Activated gamma-delta T cell treated with Interleukin-2 at 50 U/mL for 16 hours (primary cell): ENCODE measurements at regions not wholly inside any gene's neighbourhood (a gene's known extent, or its start where the extent isn't known, plus 50 kb on each side); places are given as distances from the start of the nearest gene placed in this dataset.

Experiments
- DNase-seq: peaks from one replicate; pipeline ENCODE4 v3.0.0-alpha.2; 2020

DNA sequence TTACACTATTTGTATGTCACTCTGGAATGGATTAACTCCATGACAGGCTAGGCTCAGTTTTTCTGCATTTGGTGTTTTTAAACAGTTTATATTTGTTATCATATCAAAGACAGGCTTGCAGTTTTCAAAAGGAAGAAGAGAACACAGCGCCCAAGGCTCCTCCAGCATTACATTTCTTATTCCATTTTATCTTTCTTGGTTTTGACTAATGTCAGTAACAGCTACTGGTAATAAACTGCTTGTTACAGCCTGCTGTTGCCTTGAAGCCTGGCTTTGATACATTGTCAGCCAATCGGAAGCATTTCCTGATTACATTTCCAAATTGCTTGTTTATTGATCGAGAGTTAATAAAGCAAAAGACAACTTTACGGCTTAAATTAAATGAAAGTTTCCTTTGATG lies 166.0 kb upstream of the MDFIC start:
- no peak for DNase-seq

DNA sequence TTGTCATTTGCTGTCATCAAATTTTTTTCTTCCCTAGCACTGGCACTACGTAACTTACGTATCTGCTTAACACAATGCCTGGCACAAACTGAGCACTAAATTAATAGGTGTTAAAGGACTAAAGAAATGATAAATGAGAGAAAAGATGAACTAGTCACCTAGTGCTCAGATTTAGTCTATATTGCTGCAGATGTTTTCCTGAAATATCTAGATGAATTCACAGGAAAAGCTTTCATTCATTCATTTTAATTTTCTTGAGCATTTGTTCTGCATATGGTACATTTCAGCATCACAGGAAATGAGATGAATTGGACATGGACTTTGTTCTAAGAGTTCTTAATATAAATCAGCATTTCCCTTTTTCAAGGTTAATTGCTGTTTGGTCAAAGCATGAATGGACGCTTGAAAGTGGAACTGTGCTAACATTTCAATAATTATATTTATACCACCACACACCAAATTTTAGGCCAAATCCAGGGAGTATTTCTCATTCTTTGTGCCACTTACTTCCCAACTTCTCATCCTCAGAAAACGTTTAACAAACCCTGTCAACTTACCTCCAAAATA lies 163.2 kb upstream of the MDFIC start:
- DNase-seq = no peak

DNA sequence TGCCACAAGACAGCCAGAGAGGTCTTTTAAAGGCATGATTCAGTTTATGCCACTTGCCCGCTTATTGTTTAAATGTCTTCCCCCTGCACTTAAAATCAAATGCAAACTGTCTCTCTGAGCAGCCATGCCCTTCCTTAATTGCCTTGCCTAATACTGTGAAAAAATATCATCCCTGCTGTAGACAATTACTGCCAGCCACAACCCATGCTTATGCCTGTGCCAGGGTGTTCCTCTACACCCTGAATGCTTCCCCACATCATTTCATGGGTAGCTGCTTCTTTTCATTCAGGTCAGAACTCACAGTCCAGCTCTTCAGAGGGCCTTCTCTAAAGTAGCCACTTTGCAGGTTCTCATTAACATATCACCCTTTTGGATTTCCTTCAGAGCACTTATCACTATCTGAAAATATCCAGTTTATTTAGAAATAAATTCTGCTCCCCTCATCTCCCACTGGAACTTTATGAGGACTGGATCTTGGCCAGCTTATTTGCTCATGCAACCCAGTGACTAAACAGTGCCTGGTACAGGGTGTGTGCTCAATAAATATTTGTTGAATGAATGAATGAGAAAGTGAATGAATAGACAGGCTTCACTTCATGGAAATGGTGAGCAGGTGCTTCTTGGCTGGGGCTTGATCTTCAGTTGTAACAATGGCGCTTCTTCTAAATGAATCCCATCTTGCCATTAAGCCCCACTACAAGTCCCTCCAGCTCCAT lies 162.4 kb upstream of the MDFIC start:
- DNase-seq = no peak

DNA sequence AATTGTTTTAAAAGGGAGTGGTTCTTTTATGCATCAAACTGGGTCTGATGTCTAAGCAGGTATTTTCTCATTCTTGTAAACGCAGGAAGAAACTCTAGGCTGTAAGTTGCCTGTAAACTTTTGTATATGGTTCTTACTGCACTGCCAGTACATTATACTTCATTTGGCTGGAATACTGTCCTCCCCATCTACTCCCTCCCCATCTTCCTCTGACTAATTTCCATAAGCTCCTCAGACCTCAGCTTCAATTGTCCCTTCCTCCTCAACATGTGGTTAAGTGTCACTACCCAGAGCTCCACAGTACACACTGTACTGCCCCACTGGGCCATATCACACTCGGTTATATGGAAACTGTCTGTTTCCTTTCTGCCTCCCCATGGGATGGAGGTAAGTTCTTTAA lies 161.4 kb upstream of the MDFIC start:
- no peak for DNase-seq

DNA sequence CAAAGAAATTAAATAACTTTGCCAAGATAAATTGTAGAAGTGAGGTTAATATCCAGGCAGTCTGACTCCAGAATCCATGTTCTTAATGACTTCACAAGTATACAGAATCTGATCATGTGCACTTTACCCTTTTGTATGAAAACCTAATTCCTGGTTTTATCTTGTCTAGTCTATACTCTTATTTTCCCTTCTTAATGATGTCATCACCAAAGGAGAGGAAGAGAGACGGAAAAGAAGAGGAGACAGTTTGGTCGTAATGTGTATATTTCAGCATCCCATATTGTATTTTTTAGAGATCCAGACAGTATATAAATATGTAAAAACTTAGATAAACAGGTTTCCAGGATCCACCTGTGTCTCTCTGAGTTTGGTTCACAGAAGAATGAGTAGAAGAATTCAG lies 159.9 kb upstream of the MDFIC start:
- no peak for DNase-seq

DNA sequence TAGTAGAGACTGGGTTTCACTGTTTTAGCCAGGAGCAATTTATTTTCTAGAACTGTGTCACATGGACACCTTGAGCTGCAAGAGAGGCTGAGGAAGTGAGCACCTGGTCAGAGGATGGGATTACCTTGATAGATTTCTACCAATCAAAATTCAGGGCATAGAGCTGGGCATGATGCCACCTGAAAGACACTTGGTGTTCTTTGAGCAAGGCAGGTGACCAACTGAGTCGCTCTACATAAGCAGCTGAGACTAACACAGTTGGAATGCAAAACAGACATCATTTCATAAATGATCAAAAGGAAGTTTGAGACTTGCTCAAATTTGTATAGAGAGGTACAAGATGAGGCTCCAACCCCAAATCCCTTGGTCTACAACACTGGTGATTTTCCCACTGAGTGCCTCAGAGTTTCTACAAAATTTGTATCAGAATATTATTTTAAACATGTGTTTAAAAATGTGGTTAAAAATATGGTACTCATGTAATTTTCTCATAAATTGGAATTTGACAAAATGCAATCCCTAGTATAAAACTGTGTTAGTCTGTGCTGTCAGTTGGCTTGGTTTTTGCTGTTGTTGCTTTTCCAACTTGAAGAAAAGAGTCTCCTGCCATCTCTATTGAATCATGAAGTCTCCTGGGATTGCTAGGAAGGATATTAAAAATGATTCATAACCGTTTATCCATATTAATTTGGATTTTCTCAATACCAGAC lies 156.4 kb upstream of the MDFIC start:
- DNase-seq = no peak

DNA sequence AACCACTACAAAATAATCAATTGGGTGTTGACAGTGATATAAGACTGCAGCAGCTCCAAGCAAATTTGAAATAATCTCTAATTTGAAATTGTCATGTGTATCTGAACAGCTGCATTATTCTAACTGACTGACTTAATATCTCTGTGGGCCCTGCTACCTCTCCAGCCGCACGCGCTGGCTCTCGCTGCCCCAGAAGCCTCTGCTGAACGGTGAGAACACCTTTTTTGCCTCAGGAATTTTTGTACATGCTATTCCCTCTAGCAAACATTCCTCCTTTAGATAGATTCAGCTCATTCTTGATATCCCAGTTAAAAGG lies 155.9 kb upstream of the MDFIC start:
- no peak for DNase-seq

DNA sequence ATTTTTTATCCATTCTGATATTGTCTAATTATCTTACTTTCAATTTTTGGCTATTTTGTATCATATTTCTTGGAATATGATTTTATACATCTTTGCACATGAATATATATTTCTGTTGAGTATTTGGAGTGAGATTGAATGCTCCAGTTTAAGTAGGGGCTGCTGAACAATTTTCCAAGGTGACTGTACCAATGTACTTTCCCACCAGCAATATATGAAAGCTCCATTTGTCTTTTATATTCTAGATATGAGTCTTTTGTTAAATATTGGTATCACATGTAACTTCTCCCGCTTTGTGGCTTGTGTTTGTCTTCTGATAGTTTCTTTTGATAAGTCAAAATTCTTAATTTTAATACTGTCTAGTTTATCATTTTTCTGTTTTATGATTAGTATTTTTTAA lies 144.6 kb upstream of the MDFIC start:
- DNase-seq = no peak

DNA sequence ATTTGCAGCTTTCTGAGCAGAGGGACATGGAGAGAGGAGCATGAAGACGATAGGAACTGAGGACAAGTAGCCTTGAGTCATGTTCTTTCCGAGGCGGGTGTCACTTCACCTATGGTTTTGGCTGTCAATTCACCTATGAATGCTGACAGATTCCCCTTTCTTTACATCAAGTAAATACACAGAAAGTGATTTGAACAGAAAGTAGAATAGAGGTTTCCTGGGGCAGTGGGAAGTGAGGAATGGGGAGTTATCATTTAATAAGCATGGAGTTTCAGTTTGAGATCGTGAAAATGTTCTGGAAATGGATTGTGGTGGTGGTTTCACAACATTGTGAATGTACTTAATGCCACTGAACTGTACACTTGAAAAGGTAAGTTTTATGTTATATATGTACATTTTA lies 138.4 kb upstream of the MDFIC start:
- DNase-seq = no peak

DNA sequence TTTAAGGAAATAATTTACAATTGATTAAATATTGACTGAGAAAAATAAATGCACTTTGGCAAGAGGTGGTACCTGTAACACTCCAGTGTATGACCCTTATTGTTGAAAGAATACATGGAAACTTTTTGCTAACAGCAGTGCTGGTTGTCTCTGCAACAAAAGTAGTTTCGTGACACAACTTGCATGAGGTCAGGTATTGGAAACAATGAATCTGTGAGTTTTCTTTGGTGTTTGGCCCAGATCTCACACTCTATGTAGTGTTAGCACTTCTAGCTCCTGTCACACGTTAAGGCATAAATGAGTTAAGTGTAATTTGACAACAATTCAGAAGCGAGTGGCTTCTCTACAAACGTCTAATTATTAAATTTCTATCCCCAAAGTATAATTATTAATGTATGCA lies 137.7 kb upstream of the MDFIC start:
- no peak for DNase-seq

DNA sequence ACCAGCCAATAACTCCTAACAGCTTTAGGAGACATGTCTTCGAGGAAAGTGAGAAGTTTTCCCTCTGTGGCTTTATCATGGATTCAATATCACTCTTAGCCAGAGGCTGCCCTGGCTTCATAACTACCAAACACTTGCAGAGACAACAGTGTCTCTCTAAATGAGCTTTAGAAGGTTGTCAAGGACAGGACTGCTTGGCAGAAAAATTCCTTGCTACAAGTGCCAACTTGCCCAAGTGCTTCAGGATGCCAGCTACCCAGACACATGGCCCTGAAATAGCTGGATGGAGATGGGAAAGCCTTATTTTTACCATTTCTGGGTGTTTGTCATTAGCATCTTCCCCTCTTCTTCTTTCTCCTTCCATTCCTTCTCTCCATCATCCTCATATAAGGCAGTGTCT lies 137.1 kb upstream of the MDFIC start:
- DNase-seq = no peak

DNA sequence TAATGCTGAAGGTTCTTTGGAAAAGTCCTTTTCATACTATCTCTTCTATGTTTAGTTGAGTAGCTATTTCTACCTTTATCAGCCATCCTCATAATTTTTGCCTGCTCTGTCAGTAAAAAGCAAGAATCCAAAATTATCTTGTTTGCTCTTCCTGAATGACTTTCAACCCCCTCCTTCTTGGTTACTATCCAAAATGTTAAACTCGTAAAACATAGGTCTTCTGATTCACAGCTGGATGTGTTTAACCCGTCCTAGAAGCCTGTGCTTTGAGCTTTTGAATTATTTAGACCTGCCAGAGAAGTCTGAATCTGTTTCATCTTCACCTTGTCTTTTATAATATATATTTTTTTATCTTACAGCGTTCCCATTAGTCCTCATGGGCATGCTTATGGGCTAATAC lies 136.4 kb upstream of the MDFIC start:
- DNase-seq = no peak

DNA sequence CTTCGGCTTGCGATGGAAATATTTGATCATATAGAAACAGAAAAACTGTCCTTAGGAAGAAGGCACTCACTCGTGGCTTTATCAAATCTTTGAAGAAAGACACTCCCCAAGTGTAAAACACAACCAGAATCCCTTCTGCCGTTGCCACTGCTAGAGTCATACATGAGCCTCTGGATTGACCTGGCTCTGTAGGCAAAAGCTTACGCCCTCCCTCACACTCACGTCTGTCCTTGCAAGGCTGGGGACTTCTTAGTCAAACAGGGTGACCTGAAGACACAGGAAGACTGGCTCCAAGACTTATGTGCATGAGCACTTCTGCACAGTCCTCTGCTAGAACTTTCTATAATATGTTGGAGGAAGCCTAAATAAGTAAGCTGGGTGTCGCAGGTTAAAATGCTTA lies 135.4 kb upstream of the MDFIC start:
- no peak for DNase-seq

DNA sequence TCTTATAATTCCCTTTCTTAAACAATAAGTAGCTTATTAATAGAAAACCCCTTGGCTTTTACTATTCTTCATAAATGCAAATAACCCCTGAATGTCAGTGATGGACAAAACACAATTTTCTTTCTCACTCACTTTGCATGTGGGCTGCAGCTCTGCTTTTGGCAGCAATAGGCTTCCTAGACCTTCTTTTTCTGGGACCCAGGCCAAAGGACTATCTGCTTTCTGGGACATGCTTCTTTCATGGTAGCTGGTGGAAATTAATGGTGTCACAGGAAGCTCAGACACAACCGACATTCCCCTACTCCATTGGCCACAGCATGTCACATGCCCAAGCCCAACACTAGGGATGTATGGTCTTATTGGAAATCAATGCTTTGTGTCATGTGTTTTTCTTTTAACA lies 134.3 kb upstream of the MDFIC start:
- no peak for DNase-seq

DNA sequence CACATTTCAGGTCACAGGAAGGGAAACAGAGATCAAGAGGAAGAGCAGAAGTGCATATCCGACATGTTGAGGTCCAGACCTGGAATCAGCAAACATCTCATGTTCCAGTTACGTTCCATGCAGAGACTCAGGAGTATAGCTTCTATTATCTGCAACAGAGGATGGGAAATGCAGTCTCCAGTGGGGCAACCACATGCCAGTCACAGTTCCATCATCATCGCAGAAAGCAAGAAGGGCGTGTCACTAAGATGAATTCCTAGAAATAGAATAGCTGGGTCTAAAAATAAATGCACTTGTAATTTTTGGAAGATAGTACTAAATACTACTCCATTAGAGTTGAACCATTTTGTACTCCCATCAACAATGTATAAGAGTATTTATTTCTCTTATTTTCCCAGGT lies 133.2 kb upstream of the MDFIC start:
- DNase-seq = no peak

DNA sequence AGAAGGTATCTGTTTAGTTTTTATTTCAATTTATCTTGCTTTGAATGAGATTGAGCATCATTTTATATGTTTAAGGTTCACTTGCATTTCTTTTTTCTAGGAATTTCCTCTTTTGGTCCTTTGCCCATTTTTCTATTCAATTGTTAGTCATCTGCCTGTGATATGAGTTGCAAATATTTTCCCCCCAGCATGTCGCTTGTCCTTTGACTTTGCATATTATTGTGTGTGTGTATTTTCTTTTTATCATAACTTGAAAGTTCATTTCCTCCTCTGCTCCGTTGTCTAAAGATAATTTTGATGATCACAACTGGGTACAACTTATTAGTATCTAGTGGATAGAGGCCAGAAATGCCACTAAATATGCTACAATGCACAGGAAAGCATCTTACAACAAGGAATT lies 132.7 kb upstream of the MDFIC start:
- no peak for DNase-seq

DNA sequence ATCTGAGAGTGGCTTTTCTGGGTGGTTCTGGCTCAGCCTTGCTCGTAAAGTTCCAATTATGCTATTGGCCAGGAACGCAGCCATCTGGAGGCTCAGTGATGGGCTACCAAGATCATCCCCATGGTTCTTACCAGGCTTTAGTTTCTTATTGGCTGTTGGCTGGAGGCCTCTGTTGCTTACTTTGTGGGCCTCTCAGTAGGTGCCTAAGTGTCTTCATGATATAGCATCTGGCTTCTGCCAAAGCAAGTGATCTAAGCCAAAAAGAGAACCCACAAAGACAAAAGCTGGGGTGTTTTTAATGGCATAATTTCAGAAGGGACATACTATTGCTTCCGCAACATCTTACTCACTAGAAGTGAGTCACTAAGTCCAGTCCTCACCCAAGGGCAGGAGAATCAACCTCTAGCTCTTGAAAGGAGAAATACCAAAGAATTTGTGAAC lies 132.0 kb upstream of the MDFIC start:
- no peak for DNase-seq

DNA sequence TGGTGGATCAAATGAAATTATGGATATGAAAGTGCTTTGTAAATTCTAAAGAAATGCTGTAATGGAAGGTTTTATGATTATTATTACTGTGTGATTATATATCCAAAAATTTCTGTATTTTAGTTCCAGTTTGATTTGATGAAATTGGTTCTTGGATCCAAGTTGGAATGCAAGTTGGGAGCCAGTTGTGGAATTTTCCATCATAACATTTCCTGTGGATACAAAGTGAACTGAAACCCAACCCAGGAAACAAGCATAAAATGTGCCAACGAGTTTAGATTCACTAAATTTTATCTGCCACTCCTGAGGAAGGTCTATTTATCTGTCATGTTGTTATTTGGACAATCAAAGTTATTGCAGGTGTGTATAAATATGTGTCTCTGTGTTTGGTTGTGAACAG lies 131.4 kb upstream of the MDFIC start:
- DNase-seq = no peak

DNA sequence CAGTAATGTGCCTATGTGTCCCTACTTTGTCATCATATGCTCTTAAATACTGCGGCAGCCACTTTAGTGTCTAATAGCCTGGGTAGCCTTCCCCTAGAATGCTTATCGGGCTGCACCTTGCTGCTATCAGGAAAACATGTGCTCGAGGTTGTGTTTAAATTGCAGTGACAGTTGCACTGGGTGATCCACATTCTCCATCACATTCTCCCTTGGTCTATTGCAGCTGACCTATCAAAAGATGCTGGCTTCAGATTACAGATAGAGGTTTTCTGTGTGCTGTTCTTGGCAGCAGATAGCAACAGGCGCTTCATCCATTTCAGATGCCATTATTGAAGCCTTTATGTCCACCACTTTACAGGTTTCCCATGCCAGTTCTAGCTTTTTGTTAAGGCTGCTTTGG lies 130.1 kb upstream of the MDFIC start:
- DNase-seq = no peak

DNA sequence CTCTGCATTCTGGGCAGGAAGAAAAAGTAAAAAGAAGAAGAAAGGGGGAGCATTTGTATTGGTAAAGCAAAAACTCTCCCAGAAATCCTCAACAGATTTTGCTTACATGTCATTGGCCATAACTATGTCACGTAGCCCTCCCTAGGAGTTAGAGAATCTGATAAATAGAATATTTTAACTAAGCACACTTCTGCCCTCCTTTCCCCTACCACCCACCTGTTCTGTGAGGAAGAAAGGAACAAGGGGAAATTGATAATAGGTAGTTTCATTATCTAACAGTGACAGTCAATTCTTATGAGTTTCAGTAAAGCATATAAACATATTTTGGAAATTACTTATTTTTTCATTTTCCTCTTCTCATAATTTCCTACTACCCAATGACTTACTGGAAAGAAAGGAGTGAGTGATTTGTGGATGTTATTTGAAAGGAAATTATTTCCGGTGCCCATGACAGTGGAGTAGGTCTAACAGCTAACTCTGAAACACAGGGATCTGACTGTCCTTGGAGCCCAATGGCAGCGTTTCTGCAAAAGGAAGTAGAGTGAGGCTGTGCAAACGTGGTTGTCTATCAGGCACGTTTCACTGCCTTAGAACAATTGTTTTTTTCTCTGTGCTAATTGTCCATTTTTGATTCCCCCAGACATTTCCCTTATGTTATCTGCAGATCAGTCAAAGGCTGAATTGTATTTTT lies 128.6 kb upstream of the MDFIC start:
- DNase-seq = no peak

DNA sequence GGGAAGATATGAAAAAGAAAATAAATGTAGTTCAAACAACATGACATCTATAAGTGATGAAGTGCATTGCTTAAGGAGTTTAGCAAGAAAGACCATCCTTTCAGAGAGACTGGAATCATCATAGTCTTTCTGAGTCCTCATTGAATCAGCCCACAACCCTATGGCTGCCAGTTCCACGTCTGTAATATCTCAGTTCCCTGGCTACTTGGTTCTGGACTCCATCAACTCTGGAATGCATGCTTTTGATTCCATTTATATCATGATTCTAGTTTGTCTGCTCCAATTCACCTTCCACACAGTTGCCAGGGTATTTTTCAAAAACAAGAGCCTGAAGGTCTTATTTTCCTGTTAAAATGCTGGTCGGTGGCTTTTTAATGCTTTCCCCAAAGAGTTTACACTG lies 126.4 kb upstream of the MDFIC start:
- DNase-seq = no peak

DNA sequence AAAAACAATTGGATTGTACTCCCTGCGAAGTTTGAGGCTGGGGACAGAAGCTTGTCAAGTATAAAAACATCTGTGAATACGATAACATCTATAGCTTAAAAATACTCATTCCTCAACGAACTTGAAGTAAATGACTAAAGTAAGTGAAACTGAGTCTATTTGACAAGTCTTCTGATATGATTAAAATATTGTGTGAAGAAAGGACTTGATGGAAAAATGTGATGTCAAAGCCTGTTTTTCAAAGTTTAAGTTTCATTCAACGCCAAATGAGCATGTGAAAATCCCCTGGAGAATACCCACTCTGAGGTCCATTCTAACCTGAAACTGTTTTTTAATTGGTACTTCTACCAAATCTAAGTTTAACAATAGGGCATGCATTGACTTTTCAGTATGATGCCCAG lies 122.3 kb upstream of the MDFIC start:
- no peak for DNase-seq

DNA sequence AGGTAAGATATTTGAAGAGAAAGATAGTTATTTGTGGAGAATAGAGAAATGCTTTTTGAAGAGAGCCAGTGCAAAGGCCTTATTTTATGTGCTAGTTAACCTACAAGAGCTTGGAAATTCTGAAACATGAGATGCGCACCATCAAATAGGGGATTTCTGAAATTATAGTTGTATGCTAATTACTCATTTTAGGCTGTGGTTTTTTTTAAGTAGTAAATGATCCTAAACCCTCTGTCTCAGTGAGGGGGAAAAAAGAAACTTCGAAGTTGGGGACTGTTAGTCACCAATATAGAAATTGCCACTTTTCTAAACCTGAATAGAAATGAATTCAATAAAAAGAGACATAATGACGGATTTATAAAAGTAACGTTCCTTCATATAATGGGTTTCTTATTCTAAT lies 119.3 kb upstream of the MDFIC start:
- DNase-seq = no peak

DNA sequence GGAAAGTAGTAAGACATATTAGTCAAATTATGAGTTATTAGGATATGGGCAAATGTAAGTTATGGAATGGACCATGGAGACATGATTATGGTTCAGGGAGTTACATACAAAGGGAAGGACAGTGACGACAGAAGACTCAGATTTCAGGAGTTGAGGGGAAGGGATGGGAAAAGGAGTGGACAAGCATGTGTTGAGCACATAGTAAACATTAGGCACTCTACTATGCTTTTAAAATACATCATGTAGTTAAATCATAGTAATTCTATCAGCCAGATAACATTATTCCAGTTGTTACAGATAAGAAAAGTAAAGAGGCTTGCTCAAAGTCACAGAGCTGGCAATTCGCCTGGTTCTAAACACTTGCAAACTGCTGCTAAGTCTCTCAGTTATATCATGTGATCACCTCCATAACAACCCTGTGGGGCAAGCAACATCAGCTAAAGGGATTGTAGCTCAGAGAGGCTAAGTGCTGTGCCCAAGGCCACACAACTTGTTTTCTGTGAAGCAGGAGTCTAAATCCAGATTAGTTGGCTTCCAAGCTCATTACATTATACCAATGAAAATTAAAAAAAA lies 115.2 kb upstream of the MDFIC start:
- DNase-seq = no peak
